HL-60 (cell line): ENCODE measurements at regions not wholly inside any gene's neighbourhood (a gene's known extent, or its start where the extent isn't known, plus 50 kb on each side); places are given as distances from the start of the nearest gene placed in this dataset.

Source experiments
- CTCF ChIP-seq: IDR thresholded peaks from one replicate; pipeline ENCODE4 v1.5.1; 2011; ENCODE audit warnings: low read length, control low read depth, inconsistent platforms; ENCODE audit not compliant: insufficient read depth
- GABPA ChIP-seq: IDR thresholded peaks from 2 replicates; pipeline ENCODE4 v1.6.1; 2012; ENCODE audit warnings: low read depth
- POLR2AphosphoS5 ChIP-seq: IDR thresholded peaks from 2 replicates; pipeline ENCODE4 v1.6.1; 2012; ENCODE audit warnings: low read depth
- SPI1 ChIP-seq: IDR thresholded peaks from 2 replicates; pipeline ENCODE4 v1.6.1; 2012; ENCODE audit warnings: low read depth, mild to moderate bottlenecking, borderline replicate concordance

- TF ChIP-seq CTCF (no peak), POLR2AphosphoS5 (no peak), SPI1 (no peak), GABPA (no peak)
These were observed 111.2 kb downstream of the SH3TC2 start for GRCh38 chr5:148951612-148952011.
